HEK293T (cell line): ENCODE measurements at regions not wholly inside any gene's neighbourhood (a gene's known extent, or its start where the extent isn't known, plus 50 kb on each side); places are given as distances from the start of the nearest gene placed in this dataset.
A peak's percentile ranks its signal among the peaks of the same experiment; 100 is the strongest.
"Not testable (repeated sequence)": the region's sequence is repeated elsewhere in the genome, so short reads cannot be mapped to it uniquely, and the experiment has no call there.

Source experiments
- CTCF ChIA-PET: fragments of 350-600 bp; formaldehyde crosslinking; extraction: SDS; loops from one replicate; lab custom pipeline; 2021; ENCODE audit warnings: antibody characterized with exemption, inconsistent platforms; lab: Yijun Ruan, JAX
- POLR2A ChIA-PET: fragments of 350-600 bp; formaldehyde crosslinking; extraction: SDS; loops from one replicate; lab custom pipeline; 2020; ENCODE audit warnings: antibody characterized with exemption, inconsistent platforms; lab: Yijun Ruan, JAX
- DNase-seq: peaks from one replicate; pipeline ENCODE4 v3.0.0; 2012; ENCODE audit warnings: mixed read lengths; ENCODE audit errors: extremely low spot score
- ARNT ChIP-seq: fragments of 450-650 bp; IDR thresholded peaks from 2 replicates; pipeline ENCODE4 v1.6.1; 2017; ENCODE audit warnings: mild to moderate bottlenecking
- BHLHE40 ChIP-seq: fragments of 450-650 bp; IDR thresholded peaks from 2 replicates; pipeline ENCODE4 v1.6.1; 2016; ENCODE audit warnings: mild to moderate bottlenecking, moderate library complexity, borderline replicate concordance
- CTBP1 ChIP-seq: fragments of 450-650 bp; IDR thresholded peaks from 2 replicates; pipeline ENCODE4 v1.6.1; 2016; ENCODE audit warnings: borderline replicate concordance
- ELF4 ChIP-seq: fragments of 450-650 bp; IDR thresholded peaks from 2 replicates; pipeline ENCODE4 v1.6.1; 2017; ENCODE audit warnings: antibody characterized with exemption
- FOXA1 ChIP-seq: fragments of 450-650 bp; IDR thresholded peaks from 2 replicates; pipeline ENCODE4 v1.6.1; 2016; ENCODE audit warnings: mild to moderate bottlenecking
- FOXK2 ChIP-seq: fragments of 450-650 bp; IDR thresholded peaks from 2 replicates; pipeline ENCODE4 v1.6.1; 2016; ENCODE audit warnings: mild to moderate bottlenecking
- FOXM1 ChIP-seq: fragments of 450-650 bp; IDR thresholded peaks from 2 replicates; pipeline ENCODE4 v1.6.1; 2017; ENCODE audit warnings: mild to moderate bottlenecking, borderline replicate concordance
- HDGF ChIP-seq: fragments of 450-650 bp; IDR thresholded peaks from 2 replicates; pipeline ENCODE4 v1.6.1; 2017; ENCODE audit warnings: antibody characterized with exemption, borderline replicate concordance
- L3MBTL2 ChIP-seq: fragments of 450-650 bp; conservative IDR thresholded peaks from 2 replicates; pipeline ENCODE4 v1.6.1; 2016; ENCODE audit warnings: mild to moderate bottlenecking
- LEF1 ChIP-seq: fragments of 450-650 bp; IDR thresholded peaks from 2 replicates; pipeline ENCODE4 v1.6.1; 2017; ENCODE audit warnings: mild to moderate bottlenecking, borderline replicate concordance
- NFRKB ChIP-seq: fragments of 450-650 bp; IDR thresholded peaks from 2 replicates; pipeline ENCODE4 v1.6.1; 2016; ENCODE audit warnings: mild to moderate bottlenecking, moderate library complexity
- SP1 ChIP-seq: fragments of 450-650 bp; IDR thresholded peaks from 2 replicates; pipeline ENCODE4 v1.6.1; 2017
- SUZ12 ChIP-seq: fragments of 450-650 bp; IDR thresholded peaks from 2 replicates; pipeline ENCODE4 v1.6.1; 2016; ENCODE audit warnings: mild to moderate bottlenecking
- TARDBP ChIP-seq: fragments of 450-650 bp; IDR thresholded peaks from 2 replicates; pipeline ENCODE4 v1.6.1; 2016
- ZNF384 ChIP-seq: fragments of 450-650 bp; IDR thresholded peaks from 2 replicates; pipeline ENCODE4 v1.6.1; 2016
- TF ChIP-seq, protein P1 (sequence below): fragments of 450-650 bp; IDR thresholded peaks from 2 replicates; pipeline ENCODE4 v1.6.1; 2016

DNA sequence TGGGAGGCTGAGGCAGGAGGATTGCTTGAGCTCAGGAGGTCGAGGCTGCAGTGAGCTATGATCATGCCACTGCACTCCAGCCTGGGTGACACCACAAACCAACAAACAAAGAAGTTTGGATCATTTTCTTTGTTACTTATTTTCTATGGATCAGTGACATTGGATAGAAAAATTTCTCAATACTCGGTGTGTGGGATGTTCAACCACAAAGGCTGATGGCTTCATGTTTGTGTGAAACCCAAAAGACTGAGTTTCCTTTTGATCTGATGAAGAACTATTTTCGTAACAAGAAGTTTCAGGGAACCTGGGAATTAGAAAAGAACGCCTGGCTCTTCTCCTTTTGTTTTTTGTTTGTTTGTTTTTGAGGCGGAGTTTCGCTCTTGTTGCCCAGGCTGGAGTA, 104.0 kb downstream of the HOXA1 start:
- TF ChIP-seq NFRKB (no peak), ZNF384 (no peak), TARDBP (no peak), L3MBTL2 (no peak), SUZ12 (no peak), BHLHE40 (no peak), ELF4 (no peak)
- ChIA-PET CTCF (no interaction called here), POLR2A (no interaction called here)
- DNase-seq: no peak

DNA sequence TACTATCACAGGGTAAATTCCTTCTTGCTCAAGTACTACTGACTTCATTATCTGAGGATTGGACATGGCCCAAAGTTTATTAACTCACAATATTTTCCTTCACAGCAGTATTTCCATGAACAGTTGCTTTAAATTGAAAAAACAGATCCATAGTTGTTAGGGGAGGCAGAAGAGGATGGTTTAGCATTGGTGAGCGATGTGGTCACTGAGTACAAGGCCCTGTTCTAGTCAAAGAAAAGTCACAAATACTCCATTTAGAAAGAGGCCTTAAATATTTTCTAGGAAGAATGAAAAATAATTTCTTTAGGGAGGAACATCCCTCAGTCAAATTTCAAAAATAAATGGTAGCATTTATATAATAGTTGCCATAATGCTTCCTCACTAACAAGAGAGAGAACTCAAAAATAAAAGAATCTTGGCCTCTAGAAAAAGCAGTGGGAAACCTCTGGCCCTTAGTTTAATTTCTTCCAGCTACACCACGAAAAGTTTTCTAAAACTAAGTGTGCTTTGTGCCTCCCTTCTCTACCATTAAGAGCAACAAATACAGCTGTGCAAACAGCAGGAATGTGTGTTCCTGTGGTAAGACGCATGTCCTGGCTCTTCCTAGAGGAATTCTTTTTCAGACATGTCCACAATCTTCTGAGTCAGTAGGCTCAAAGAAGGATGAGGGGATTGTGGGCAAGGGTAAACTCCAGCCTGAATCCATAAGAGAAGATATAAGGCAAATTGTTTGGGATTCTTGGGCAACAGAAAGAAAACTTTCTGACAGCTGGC, 105.7 kb downstream of the HOXA1 start:
- ChIA-PET CTCF (no interaction called here), POLR2A (no interaction called here)
- no peak for DNase-seq
- TF ChIP-seq CTBP1 (no peak), FOXK2 (no peak)

DNA sequence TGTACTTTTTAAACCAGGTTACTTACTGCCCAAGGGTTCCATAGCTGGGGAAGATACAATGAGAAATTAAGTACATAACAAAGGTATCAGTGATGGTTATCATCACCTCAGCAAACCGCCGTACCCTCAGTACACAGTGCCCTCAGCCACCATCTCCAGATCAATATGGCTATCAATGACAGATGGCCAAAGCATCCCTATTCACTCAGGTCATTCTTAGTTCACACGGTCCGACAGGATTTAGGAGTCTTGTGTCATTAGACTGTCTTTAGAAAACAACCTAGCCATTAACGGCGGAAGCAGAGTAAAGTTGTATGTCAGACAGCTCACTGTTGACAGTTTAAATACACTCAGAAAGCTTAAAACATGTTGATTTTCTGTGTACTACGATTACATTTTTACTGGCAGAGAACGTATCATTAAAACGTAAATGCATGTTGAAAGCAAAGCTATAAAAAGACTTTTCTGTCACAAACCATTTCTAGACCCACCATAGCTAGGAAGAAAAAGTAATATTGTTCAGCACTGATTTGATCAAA, 106.9 kb downstream of the HOXA1 start:
- no peak for DNase-seq
- POLR2A ChIA-PET: no interaction called here
- TF ChIP-seq, protein P1, sequence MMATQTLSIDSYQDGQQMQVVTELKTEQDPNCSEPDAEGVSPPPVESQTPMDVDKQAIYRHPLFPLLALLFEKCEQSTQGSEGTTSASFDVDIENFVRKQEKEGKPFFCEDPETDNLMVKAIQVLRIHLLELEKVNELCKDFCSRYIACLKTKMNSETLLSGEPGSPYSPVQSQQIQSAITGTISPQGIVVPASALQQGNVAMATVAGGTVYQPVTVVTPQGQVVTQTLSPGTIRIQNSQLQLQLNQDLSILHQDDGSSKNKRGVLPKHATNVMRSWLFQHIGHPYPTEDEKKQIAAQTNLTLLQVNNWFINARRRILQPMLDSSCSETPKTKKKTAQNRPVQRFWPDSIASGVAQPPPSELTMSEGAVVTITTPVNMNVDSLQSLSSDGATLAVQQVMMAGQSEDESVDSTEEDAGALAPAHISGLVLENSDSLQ: peak; percentile 69
- TF ChIP-seq FOXK2 (no peak), CTBP1 (no peak), FOXM1 (no peak), HDGF (no peak), NFRKB (no peak)
- CTCF ChIA-PET: no interaction called here

DNA sequence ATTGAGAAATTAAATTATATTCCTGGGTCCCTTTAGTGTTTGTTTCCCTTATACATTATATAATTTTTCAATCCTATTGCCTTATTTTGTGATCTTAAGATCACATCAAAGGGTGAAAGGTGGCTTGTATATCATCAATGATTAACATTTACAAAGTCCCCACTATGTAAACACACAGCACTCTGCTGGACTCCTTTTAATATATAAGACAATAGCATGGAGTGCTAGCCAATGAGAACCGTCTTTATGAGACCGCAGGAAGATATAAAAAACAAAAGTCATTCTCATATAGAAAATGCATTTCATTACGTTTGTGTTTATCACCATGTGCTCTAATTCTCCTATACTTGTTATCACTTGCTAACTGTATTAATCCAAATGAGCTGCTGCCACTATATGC, 108.5 kb downstream of the HOXA1 start:
- no peak for DNase-seq
- no peak for TF ChIP-seq LEF1
- no peak for TF ChIP-seq HDGF
- TF ChIP-seq NFRKB: no peak
- TF ChIP-seq SP1: no peak
- TF ChIP-seq TARDBP: no peak
- TF ChIP-seq CTBP1: no peak
- TF ChIP-seq ZNF384: no peak
- TF ChIP-seq, protein P1: no peak
- no peak for TF ChIP-seq ELF4
- TF ChIP-seq ARNT: no peak
- TF ChIP-seq BHLHE40: no peak
- TF ChIP-seq FOXK2: no peak
- no peak for TF ChIP-seq SUZ12
- no peak for TF ChIP-seq FOXA1
- TF ChIP-seq FOXM1: no peak
- no peak for TF ChIP-seq L3MBTL2
- POLR2A ChIA-PET: no interaction called here
- CTCF ChIA-PET: no interaction called here

DNA sequence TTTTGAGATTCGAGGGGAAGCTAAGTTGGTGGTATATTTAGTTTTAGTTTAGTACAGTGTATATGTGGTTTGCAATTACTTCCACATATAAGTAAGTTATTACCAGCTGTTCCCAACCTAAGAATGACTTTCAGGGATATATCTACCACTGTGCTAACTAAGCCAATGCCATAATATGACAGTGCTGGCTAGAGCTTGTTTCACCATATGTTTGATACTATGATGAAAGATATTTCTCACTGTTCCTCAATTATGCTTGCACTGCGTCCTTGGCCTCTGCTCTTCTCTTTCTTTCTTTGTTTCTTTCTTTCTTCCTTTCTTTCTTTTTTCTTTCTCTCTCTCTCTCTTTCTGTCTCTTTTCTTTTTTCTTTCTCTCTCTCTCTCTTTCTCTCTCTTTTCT, 113.8 kb upstream of the SKAP2 start:
- ChIA-PET POLR2A (interaction anchor here (0.6 kb wide), 1 partner anchor 72 kb away, joined by 3 read pairs; no protein-coding TSS in a partner anchor), CTCF (no interaction called here)
- TF ChIP-seq NFRKB (no peak), FOXA1 (no peak), L3MBTL2 (no peak), BHLHE40 (no peak)
- DNase-seq: no peak

DNA sequence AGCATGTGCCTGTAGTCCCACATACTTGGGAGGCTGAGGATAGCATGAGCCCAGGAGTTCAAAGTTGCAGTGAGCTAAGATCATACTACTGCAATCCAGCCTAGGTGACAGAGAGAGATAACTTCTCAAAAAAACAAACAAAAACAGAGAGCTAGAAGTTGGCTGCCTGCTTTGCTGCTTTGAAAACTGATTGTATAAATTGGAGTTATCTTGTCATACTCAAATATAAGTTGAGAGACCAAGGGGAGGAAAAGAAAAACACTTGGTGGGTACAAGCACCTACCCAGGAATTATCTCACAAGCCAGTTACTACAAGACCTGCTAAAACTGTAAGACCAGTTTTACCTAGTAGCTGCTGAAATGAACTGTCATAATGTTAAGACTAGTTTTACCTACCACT, 112.5 kb upstream of the SKAP2 start:
- POLR2A ChIA-PET: no interaction called here
- DNase-seq: no peak
- TF ChIP-seq ARNT (no peak), CTBP1 (no peak), FOXK2 (no peak), BHLHE40 (no peak), SUZ12 (no peak), ZNF384 (no peak), L3MBTL2 (no peak), LEF1 (no peak), HDGF (no peak), TARDBP (no peak), ELF4 (no peak), FOXM1 (no peak), NFRKB (no peak), SP1 (no peak), FOXA1 (no peak)
- TF ChIP-seq, protein P1: no peak
- CTCF ChIA-PET: no interaction called here

DNA sequence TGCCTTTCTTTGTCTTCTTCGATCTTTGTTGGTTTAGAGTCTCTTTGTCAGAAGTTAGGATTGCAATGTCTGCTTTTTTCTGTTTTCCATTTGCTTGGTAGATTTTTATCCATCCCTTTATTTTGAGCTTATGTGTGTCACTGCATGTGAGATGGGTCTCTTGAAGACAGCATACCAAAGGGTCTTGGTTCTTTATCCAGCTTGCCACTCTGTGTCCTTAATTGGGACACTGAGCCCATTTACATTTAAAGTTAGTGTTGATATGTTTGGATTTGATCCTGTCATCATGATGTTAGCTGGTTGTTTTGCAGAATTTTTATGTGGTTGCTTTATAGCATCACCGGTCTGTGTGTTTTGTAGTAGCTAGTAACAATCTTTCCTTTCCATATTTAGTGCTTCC, 107.5 kb upstream of the SKAP2 start:
- DNase-seq, POLR2A ChIA-PET, CTCF ChIA-PET: not testable (repeated sequence)
